Stimulated activated naive CD4-positive, alpha-beta T cell treated with Interleukin-2 at 50 U/mL for 16 hours (primary cell): ENCODE measurements at regions not wholly inside any gene's neighbourhood (a gene's known extent, or its start where the extent isn't known, plus 50 kb on each side); places are given as distances from the start of the nearest gene placed in this dataset.
"Not testable (repeated sequence)": the region's sequence is repeated elsewhere in the genome, so short reads cannot be mapped to it uniquely, and the experiment has no call there.

Experiments used
- DNase-seq: peaks from one replicate; lab custom pipeline; 2025; lab: John Stamatoyannopoulos, UW

DNA sequence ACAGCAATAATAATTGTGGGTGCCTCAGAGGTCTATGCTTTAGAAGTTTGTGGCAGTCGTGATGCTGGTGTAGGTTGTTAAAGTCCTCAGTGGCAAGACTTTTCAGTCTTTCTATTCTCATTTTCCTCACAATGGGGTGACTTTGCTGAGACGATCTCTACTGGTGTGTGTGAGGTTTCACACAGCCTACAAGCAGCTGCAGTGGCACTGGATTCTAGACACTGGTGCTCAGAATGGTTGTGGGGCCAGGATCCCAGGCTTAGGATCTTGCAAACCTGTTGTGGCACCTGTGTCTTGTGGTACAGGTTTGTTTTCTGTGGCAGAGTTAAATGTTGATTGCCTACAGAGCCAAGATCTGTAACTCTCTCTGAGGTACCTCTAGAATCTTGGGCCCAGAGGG is 581.2 kb downstream of the PTPRC start:
- DNase-seq: no peak

DNA sequence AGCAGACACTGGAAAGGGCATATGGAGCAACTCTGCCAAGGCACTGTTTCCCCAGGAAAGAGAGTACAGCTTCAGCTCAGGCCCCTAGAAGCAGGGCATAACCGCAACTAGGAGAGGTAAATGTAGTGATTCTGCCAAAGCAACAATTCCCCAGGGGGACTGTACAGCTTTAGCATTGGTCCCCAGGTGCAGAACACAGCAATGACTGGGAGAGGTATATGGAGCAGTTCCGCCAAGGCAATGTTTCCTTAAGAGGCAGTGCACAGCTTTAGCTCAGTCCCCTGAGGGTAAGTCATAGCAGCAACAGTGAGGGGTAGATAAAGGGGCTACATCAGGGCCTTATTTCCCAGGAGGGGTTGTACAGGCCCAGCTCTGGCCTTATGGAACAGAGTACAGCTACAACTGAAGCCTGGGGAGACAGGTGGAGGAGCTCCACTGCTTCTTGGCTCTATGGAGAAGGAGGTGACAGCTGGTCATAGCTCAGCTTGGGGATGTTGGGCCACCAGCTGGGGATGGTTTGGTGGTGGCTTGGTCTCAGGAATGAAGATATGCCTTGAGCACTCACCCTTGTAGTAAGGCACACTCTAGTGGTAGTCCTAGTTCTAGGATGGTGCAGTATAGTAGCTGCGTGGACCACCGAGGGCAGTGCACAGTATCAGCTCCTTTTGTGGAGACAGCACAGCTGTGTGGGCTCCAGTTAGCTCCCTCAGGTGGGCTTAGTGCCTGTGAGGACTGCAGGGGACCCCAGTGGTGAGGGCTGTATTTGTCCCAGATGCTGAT is 582.7 kb downstream of the PTPRC start:
- DNase-seq: no peak

DNA sequence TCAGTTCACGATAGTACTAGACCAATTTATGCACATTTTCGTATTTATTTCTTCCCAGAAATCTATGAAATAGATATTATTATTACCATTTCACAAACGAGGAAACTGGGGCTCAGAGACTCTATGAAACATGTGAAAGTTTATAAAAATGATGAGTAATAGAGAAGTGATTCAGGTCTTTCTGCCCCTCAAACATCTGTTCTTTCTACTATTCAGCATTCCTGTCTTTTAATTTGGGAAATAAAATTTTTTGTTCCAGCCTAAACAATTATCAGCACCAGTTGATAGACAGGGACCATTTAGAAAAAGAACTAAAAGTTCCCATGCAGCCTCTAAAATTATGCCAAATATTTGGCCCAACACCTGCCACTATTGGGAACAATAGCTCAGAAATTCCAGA is 585.1 kb downstream of the PTPRC start:
- no peak for DNase-seq

DNA sequence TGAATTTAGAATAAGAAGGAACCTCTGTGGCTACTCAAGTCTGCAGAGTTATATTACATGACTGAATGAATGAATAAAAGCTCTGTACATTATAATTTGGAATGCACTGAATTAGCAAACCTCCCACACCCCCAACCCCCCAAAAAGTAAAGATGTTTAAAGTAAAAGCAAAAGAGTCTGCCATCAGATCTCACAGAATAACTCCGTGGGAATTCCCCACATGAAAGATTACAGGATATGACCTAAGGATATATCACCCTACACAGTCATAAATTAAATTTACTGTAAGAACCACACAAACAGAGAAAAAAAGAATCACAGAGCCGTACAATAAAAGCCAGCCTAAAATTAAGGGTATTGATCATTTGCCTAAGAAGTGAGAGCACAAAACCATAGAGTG is 587.3 kb downstream of the PTPRC start:
- DNase-seq: peak; percentile 37

DNA sequence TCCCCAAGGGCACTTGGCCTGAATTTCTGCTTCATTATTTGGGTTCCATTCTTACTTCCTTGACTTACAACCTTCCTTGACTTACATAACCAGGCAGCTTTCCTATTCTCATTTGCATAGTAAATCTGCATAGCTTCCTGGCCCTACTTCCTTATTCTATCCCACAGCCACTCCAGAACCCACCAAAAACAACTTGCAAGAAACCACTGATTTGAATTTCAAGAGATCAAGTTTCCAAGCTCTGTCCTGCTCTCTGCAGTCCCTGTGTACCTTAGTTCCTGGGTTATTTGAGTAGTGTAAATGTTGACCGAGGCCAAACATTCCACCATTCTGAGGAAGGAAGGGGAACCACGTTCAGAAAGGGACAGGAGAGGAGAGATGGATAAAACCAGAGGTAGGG is 603.3 kb downstream of the PTPRC start:
- no peak for DNase-seq

DNA sequence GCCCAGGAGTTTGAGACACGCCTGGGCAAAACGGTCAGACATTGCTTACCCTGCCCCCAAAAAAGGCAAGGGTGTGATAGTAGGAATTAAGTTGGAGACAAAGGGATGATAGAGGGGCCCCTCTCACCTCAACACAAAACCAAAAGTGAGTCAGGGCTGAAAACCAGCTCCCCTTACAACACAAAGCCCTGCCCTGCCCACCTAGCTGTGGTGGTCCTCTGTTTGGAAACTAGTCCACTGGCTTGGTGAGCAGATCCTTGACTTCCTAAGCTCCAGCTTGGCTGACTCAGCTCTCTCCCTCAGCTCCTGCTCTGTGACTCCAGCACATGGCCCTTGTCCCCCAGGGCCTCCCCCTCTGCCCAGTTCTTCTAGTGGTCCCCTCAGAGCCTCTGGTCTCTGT is 603.8 kb downstream of the PTPRC start:
- no peak for DNase-seq

DNA sequence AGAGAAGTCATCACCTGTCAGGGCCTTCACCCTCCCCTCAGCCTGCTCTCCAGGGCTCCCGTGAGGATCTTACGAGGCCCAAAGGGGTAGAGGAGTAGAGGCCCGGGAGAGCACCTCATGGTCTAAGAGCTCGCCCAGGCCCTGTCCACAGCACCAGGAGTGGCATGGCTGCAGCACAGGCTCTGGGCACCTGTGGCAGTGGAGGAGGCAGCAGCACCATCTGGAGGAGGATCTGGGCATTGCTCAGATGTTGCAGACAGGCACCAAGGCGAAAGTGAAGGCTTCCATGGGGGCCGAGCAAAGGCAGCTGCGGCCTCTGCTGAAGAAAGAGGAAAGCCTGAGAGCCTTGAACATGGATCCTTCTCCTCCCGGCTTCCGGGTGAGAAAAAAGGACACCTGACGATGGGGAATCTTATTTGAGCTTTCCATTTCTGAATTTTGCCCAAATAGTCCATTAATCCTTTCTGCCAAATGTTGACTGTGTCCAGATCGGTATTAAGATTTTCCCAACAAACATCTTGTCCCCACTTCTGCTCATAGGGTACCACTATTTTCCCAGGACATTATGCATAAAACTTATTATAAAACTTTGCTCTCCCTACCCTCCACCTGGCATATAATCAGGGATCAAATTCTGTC is 604.7 kb downstream of the PTPRC start:
- peak; percentile 66 for DNase-seq

DNA sequence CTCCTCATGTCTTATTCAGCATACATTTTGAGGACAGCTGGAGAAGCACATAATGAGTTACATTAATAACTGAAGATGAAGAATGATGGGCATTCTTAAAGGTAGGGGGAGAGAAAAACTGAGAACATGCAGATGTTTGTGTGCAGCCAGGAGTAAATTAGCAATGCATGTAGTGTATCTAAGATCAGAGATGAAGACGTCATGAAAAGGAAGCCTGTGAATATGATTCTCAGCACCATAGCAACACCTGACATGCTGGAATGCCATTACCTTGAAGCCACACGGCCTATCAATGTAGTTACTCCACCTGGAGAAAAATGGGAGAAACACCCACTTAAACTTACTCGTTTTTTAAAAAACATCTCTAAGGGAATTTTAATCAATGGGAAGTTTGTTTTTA is 607.1 kb downstream of the PTPRC start:
- DNase-seq: no peak

DNA sequence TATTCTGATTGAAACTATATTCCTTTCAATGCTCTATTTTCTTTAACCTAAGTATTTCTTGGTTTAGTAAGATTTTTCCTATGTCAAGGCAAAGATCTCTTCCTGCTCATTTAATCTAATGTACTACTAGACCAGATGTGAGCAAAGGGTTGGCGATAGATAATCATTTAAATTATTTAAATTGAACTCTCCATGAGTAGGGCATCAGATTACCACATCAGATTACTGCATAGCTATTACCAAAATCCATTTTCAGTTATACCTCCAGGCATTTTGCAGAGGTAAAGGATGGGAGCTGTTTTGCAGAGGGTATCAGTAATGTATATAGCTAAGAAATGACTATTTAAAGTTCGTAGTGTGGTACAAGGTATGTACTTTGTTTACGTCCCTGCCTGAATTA is 607.9 kb downstream of the PTPRC start:
- no peak for DNase-seq

DNA sequence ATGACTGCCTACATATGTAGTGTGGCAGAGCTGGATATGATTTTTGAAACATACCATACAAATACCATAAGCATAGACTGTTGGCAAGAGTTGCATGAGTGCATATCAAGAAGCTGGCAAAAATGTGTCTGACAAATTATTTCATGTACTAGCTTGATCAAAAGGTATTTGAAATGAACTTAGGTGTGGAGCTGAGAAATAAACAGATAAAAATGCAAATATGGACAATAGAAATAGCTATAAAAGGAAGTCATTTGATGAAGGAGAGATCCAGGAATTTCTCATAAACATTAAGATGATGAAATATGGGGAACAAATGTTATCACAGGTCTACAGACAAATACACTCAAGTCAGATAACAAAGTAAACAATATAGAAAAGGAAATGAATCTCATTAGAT is 609.1 kb downstream of the PTPRC start:
- DNase-seq: no peak

DNA sequence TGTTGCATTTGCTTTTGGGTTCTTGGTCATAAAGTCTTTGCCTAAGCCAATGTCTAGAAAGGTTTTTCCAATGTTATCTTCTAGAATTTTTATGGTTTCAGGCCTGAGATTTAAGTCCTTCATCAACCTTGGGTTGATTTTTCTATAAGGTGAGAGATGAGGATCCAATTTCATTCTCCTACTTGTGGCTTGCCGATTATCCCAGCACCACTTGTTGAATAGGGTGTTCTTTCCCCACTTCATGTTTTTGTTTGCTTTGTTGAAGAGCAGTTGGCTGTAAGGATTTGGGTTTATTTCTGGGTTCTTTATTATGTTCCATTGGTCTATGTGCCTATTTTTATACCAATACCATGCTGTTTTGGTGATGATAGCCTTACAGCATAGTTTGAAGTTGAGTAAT is 615.2 kb downstream of the PTPRC start:
- not testable (repeated sequence) for DNase-seq

DNA sequence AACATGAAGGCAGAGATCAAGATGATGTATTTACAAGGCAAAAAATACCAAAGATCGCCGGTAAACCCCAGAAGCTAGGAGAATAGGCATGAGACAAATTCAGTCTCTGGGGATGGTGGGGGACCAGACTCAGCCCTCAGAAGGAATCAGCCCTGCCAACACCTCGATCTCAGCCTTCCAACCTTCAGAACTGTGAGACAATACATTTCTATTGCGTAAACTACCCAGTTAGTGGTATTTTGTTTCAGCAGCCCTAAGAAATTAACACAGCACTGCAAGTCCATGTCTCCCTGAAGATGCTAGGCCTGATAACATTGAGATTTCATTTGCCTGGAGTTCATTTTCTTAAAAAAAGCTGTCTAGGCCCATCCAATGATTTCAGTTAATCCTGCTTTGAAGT is 622.5 kb downstream of the PTPRC start:
- DNase-seq: no peak

DNA sequence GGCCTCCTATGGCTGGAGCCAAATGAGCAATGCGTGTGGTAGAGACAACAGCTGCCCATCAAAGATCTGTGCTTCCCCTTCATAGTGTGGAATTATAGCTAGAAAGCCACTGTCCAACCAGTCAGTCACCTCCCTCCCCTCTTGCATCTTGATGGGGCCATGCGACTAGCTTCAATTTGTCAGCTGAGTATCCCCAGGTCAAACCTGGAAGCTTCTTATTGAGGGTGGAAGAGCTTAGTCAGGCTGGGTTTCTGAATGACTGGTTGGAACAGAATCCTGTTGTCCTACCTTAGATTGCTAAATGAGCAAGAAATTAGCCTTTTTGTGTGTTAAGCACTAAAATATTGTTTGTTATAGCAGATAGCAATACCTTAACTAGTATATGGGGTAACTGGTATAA is 625.4 kb downstream of the PTPRC start:
- DNase-seq: no peak

DNA sequence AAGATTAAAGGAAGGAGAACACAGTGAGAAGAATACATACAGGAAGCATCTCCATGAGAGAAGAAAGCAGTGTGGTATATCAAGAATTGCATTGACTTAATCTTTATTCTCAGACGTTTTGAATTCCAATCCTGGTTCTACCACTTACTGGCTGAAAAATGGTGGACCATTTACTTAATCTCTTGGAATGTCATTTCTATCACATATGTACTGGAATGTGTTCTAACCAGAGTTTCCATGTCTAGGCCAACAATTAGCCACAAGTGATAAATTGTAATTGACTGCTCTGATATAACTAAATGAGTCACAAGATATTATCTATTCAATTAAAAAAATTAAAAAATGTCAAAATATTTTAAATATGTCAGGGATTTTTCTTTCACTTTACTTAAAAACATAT is 626.1 kb downstream of the PTPRC start:
- no peak for DNase-seq

DNA sequence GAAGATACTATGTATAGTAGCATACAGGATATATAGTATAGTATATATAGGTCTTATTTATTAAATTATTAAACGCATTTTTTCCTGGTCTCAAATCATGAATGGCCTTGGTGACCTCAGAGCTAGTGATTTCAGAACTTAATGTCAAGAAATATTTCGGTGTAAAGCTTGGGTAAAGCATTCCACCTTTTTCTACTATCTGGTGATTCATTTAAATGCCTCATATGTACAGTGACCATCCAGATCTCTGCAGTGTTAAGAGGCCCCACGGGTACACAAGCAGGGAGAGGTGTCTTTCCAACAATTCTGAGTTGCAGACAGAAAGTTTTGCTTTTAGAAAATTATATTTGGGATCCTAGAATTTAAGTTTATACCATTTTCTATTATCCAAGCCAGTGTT is 626.5 kb downstream of the PTPRC start:
- no peak for DNase-seq

DNA sequence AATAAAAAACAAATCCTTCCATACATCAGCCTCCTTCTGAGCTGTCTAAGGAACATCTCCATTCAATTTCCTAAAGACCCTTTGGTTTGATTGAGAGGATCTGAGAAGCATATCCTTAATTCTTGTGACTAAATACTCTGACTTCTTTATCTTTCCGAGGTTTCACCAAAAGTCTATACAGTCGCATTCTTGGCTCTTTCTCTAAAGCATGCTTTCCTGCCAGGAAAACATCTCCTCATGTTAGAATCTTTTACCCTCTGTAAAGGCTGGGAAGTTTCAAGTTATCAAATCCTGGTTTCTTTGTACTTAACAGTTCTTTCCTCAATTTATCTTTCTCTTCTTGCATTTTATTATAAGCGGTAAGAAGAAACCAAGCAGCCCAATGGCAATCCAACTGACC is 630.4 kb downstream of the PTPRC start:
- no peak for DNase-seq

DNA sequence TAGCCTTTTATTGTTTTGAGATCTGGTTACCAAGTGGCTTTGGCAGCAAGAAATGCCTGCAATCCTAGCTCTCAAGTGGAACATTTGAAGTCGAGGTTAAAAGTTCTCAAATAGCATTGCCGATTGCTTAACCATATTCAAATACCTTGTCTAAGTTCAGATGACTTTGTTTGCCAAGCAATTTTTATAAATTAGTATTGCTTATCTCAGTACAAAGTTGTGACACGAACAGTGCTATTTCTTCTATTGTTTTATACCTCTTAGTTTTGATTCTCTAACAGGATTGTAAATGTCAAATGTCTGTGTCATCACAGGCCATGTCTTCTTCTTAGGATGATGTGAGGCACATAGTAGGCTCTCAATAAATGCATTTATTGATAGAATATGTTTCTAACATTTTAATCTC is 633.3 kb downstream of the PTPRC start:
- DNase-seq: no peak

DNA sequence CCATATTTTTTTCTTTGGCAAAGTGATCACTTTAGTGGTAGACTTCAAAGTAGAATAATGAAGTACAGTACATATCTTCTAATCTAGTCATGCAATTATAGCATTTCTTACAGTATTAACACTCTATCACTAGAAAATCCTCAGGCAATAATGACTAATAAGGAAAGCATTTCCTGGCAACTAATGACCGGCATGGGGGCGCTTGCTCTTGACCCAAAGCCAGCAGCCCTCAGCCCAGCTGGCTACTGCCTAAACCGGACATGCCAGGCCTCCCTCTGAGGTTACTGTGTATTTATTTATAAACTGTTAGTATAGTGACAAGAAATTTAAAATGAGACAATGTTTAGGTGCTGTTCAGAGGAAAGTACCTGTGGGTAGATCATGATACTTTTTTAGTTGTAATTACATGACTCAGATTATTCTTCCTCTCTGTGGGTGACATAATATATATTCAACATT is 633.8 kb downstream of the PTPRC start:
- no peak for DNase-seq

DNA sequence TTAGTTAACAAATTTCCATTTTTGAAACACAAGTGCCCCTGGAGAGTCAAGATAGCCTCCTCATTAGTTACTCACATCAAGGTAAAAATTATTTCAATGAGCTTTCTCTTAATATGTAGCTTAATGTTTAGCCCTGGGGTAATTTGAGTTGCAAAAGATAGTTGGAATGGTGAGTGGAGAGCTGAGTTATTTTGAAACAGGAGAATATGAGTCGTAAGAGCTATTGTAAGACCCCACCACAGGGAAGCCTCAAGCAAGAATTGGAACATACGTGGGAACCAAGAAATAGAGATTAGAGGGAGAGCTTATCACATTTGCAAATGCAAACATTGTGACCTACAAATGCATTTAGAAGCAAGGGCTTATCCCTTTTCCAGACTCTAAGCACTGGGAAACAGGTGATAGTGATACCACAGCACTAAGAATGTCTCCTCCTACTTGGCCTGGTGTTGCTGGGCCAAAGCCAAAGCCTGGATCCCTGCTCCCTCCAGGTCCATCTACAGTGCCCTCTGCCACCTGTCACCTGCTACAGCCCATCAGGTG is 635.1 kb downstream of the PTPRC start:
- DNase-seq: no peak

DNA sequence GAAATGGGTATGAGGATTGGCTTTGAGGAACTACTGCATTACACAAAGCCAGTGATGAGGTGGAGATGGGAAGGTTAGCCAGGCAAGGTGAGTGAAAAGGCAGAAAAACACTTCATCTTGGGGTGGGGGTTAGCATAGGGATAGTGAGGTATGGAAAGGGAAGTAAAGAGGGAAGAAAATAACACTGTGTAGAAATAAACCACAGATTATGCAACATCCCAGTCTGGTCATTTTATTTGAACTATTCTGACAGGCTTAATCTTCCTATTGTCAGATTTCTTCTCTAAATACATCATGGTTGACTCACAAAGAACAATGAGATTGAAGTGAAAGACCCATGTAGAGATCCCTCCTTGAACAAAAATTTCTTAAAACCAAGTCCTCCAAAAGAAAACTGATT is 640.2 kb downstream of the PTPRC start:
- DNase-seq: no peak

DNA sequence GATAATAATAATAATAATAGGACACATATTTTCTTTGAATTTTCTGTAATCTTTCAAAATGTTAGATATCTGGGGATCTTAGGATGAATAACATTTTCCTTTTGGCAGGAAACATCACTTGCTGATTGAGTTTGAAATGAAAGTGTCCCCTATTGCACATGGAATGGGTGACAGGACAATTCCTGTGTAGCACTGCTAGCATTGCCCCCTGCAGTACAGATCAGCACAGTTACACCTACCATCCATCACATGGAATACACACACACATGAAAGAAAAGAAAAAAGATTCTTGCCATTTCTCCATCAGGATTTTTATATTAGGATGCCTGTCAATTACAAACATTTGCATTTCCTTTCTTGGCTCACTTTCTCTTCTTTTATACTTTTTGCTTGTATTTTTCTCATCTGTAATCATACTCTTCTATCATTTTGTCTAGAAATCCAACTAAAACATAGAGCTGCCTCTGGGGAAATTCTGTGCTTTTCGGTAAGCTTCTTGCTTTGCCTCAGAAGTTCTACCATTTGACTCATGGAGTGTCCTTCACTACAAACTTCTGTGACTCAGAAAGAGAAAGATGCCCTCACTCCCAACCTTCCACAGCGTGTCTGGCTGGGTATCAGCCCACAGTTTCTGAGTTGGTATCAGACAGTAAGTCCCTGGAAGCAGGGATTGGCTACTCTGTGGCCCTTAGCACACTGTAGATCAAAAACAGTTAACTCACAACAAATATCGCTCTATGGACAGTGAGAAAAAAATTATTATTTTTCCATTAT is 641.2 kb downstream of the PTPRC start:
- DNase-seq: no peak

DNA sequence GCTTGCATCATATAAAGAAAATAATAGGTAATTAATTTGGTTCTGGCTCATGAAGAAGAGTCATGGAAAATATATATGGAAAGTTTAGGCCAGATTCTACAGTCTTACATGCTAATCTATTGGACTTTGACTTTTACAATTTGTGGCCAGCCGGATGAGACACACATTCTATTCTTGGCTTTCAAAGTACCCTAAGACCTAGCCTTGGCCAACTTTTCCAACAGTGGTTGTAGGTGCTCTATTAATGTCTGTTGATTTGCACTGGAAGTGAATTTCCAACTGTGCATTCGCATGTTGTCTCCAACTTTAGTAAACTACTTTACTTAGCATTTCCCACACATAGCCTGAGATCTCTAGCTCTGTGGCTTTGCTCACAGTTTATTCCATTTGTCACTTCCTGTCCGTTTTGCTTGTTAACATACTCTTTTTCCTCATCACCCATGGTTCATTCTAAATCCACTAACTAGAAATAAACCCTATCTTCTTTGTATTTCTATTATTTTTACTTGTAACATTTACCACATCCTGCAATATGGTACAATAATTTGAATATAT is 644.0 kb downstream of the PTPRC start:
- DNase-seq: no peak

DNA sequence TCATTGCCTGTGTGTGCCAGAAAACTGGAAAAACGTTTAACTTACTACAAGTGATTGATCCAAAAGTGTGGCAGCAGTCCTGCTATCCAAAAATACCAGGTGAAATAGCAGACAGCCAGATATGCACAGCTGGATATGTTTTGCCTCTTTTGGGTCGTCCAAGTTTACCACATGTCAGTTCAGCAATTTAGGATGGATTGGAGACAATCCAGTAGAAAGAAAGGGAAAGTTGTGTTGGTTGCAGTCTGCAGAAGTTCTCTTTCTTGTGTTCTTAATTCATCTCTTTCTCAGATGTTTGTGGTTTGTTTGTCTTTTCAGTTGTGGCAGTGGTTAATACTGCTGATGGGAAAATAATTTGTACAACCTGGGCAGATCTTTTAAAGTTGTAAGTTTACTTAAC is 645.0 kb downstream of the PTPRC start:
- DNase-seq: no peak
